ENCODE measurements at regions not wholly inside any gene's neighbourhood (a gene's known extent, or its start where the extent isn't known, plus 50 kb on each side); places are given as distances from the start of the nearest gene placed in this dataset.

DNA sequence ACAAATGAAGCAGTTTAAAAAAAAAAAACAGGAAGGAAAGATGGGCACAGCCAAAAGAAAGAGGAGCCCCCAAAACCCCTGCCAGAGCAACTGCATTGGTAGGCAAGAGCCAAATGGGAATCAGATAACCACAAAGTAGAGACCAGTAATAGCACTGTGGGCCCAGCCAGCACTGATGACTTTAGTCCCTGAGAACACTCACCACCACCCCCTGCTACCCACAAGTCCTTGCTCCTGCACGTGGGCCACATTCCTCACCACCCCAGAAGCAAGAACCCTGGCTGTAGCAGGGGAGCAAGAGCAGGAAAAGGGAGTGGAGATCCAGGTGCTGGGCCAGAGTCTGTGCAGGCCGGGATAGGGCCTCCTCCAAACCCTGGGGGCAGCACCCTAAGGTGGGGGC lies 86.1 kb downstream of the RRAGC start (continued):
- TF ChIP-seq, protein P1, sequence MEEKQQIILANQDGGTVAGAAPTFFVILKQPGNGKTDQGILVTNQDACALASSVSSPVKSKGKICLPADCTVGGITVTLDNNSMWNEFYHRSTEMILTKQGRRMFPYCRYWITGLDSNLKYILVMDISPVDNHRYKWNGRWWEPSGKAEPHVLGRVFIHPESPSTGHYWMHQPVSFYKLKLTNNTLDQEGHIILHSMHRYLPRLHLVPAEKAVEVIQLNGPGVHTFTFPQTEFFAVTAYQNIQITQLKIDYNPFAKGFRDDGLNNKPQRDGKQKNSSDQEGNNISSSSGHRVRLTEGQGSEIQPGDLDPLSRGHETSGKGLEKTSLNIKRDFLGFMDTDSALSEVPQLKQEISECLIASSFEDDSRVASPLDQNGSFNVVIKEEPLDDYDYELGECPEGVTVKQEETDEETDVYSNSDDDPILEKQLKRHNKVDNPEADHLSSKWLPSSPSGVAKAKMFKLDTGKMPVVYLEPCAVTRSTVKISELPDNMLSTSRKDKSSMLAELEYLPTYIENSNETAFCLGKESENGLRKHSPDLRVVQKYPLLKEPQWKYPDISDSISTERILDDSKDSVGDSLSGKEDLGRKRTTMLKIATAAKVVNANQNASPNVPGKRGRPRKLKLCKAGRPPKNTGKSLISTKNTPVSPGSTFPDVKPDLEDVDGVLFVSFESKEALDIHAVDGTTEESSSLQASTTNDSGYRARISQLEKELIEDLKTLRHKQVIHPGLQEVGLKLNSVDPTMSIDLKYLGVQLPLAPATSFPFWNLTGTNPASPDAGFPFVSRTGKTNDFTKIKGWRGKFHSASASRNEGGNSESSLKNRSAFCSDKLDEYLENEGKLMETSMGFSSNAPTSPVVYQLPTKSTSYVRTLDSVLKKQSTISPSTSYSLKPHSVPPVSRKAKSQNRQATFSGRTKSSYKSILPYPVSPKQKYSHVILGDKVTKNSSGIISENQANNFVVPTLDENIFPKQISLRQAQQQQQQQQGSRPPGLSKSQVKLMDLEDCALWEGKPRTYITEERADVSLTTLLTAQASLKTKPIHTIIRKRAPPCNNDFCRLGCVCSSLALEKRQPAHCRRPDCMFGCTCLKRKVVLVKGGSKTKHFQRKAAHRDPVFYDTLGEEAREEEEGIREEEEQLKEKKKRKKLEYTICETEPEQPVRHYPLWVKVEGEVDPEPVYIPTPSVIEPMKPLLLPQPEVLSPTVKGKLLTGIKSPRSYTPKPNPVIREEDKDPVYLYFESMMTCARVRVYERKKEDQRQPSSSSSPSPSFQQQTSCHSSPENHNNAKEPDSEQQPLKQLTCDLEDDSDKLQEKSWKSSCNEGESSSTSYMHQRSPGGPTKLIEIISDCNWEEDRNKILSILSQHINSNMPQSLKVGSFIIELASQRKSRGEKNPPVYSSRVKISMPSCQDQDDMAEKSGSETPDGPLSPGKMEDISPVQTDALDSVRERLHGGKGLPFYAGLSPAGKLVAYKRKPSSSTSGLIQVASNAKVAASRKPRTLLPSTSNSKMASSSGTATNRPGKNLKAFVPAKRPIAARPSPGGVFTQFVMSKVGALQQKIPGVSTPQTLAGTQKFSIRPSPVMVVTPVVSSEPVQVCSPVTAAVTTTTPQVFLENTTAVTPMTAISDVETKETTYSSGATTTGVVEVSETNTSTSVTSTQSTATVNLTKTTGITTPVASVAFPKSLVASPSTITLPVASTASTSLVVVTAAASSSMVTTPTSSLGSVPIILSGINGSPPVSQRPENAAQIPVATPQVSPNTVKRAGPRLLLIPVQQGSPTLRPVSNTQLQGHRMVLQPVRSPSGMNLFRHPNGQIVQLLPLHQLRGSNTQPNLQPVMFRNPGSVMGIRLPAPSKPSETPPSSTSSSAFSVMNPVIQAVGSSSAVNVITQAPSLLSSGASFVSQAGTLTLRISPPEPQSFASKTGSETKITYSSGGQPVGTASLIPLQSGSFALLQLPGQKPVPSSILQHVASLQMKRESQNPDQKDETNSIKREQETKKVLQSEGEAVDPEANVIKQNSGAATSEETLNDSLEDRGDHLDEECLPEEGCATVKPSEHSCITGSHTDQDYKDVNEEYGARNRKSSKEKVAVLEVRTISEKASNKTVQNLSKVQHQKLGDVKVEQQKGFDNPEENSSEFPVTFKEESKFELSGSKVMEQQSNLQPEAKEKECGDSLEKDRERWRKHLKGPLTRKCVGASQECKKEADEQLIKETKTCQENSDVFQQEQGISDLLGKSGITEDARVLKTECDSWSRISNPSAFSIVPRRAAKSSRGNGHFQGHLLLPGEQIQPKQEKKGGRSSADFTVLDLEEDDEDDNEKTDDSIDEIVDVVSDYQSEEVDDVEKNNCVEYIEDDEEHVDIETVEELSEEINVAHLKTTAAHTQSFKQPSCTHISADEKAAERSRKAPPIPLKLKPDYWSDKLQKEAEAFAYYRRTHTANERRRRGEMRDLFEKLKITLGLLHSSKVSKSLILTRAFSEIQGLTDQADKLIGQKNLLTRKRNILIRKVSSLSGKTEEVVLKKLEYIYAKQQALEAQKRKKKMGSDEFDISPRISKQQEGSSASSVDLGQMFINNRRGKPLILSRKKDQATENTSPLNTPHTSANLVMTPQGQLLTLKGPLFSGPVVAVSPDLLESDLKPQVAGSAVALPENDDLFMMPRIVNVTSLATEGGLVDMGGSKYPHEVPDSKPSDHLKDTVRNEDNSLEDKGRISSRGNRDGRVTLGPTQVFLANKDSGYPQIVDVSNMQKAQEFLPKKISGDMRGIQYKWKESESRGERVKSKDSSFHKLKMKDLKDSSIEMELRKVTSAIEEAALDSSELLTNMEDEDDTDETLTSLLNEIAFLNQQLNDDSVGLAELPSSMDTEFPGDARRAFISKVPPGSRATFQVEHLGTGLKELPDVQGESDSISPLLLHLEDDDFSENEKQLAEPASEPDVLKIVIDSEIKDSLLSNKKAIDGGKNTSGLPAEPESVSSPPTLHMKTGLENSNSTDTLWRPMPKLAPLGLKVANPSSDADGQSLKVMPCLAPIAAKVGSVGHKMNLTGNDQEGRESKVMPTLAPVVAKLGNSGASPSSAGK (IDR thresholded peaks at IDR 0.05) = 0 out of 2 replicates have a peak, but pooled peaks have one; percentile 49
- TF ChIP-seq BCOR (IDR thresholded peaks at IDR 0.05) (0 out of 2 replicates have a peak, but pooled peaks have one; percentile 4), ZNF143 (CRISPR knock-in tag; IDR thresholded peaks at IDR 0.05) (0 out of 2 replicates have a peak, but pooled peaks have one; percentile 52), ZNF184 (CRISPR knock-in tag; IDR thresholded peaks at IDR 0.05) (no peak), JUND (IDR thresholded peaks at IDR 0.05; ENCODE audit: borderline replicate concordance, low read depth, low read length) (no peak), JUND (tag; IDR thresholded peaks at IDR 0.05; ENCODE audit: borderline replicate concordance, low read depth, low read length) (0 out of 3 replicates have a peak, but pooled peaks have one; percentile 3)
- TF ChIP-seq, protein P2, sequence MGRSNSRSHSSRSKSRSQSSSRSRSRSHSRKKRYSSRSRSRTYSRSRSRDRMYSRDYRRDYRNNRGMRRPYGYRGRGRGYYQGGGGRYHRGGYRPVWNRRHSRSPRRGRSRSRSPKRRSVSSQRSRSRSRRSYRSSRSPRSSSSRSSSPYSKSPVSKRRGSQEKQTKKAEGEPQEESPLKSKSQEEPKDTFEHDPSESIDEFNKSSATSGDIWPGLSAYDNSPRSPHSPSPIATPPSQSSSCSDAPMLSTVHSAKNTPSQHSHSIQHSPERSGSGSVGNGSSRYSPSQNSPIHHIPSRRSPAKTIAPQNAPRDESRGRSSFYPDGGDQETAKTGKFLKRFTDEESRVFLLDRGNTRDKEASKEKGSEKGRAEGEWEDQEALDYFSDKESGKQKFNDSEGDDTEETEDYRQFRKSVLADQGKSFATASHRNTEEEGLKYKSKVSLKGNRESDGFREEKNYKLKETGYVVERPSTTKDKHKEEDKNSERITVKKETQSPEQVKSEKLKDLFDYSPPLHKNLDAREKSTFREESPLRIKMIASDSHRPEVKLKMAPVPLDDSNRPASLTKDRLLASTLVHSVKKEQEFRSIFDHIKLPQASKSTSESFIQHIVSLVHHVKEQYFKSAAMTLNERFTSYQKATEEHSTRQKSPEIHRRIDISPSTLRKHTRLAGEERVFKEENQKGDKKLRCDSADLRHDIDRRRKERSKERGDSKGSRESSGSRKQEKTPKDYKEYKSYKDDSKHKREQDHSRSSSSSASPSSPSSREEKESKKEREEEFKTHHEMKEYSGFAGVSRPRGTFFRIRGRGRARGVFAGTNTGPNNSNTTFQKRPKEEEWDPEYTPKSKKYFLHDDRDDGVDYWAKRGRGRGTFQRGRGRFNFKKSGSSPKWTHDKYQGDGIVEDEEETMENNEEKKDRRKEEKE (IDR thresholded peaks at IDR 0.05; ENCODE audit: borderline replicate concordance in 1 of 2, control insufficient read depth in 1 of 2, low read depth in 2 of 2, low read length in 1 of 2) = no peak
- TF ChIP-seq, protein P3, sequence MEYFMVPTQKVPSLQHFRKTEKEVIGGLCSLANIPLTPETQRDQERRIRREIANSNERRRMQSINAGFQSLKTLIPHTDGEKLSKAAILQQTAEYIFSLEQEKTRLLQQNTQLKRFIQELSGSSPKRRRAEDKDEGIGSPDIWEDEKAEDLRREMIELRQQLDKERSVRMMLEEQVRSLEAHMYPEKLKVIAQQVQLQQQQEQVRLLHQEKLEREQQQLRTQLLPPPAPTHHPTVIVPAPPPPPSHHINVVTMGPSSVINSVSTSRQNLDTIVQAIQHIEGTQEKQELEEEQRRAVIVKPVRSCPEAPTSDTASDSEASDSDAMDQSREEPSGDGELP (CRISPR knock-in tag; IDR thresholded peaks at IDR 0.05; ENCODE audit: borderline replicate concordance) = no peak
- TF ChIP-seq, protein P4, sequence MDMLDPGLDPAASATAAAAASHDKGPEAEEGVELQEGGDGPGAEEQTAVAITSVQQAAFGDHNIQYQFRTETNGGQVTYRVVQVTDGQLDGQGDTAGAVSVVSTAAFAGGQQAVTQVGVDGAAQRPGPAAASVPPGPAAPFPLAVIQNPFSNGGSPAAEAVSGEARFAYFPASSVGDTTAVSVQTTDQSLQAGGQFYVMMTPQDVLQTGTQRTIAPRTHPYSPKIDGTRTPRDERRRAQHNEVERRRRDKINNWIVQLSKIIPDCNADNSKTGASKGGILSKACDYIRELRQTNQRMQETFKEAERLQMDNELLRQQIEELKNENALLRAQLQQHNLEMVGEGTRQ (CRISPR knock-in tag; IDR thresholded peaks at IDR 0.05) = 0 out of 2 replicates have a peak, but pooled peaks have one; percentile 37

All from K562 (cell line).